ENCODE measurements at regions not wholly inside any gene's neighbourhood (a gene's known extent, or its start where the extent isn't known, plus 50 kb on each side); places are given as distances from the start of the nearest gene placed in this dataset.

GRCh38 chr11:106409671-106410070 is 332.2 kb downstream of the AASDHPPT start:
- DNase-seq (ENCODE audit: low spot score) = no peak

GRCh38 chr11:106410902-106411301 is 333.4 kb downstream of the AASDHPPT start:
- no peak for DNase-seq (ENCODE audit: low spot score)

GRCh38 chr11:106413222-106413621 is 335.8 kb downstream of the AASDHPPT start:
- no peak for DNase-seq (ENCODE audit: low spot score)

DNA sequence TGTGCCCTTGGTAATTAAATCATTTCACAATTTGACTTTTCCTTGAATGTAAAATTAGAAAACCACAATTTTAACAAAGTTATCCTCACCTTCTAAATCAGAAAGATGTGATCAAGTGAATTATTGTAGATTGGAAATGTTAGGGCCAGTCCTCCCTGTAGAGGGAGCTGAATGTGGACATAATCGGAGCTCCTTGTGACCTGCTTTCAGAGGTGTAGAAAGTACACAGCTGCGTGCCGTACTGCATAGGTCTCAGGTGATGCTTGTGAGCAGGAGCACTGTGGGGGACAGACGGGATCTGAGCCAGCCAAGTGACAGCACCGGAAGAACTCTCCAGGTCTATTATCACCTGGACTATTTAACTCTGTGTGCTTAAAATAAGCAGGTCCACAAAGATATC is 338.0 kb downstream of the AASDHPPT start:
- DNase-seq (ENCODE audit: low spot score) = no peak

DNA sequence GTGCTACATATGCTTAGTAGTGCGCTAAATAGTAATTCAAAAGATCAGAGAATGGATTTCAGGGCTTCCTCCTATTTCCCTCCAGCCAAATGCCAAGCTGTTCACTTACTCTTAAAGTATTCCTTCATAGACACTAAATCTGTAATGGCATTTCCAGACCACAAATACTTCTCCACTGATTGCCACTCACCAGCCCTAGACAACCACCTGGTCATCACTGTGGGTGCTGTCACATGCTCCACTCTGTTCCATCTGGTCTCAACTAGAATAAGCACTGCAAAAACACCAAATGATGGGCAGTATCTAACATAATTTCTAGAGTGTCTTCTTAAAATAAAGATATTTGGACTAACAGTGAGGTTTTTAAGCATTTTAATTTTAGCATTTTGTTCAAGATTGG is 341.3 kb downstream of the AASDHPPT start:
- no peak for DNase-seq (ENCODE audit: low spot score)

GRCh38 chr11:106420048-106420665 is 342.7 kb downstream of the AASDHPPT start:
- DNase-seq (ENCODE audit: low spot score) = no peak

GRCh38 chr11:106420686-106421085 is 343.2 kb downstream of the AASDHPPT start:
- DNase-seq (ENCODE audit: low spot score) = no peak

DNA sequence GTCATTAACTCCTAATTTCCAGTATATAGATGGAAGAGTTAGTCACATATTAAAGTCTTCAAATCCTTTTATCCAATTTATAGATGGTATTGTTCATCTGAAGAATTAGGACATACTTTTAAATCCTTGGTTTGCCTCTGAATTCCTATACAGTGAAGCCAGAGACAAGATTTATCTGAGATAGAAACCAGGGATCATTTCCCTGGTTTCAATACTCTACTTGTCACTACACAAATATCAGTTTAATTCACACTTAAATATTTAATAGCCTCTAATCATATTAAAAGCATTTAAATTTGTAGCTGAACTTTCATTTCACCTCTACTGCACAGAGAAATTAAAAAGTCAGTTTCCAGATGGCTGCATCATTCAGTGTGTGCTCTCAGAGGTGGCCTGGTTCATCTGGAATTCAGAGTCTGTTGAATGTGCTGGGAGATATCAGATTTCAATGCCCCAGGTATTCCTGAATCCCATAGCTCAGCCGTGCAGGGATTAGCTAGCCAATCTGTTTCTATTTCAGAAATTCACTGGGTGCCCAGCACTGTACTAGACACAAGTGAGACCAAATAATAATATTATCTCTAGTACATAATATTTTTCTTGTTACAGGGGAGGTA is 344.3 kb downstream of the AASDHPPT start:
- DNase-seq (ENCODE audit: low spot score) = no peak

GRCh38 chr11:106422583-106422982 is 345.1 kb downstream of the AASDHPPT start:
- no peak for DNase-seq (ENCODE audit: low spot score)

- DNase-seq (ENCODE audit: low spot score) = peak; percentile 35
These were observed 346.6 kb downstream of the AASDHPPT start for GRCh38 chr11:106424111-106424510.

GRCh38 chr11:106425819-106426218 is 348.4 kb downstream of the AASDHPPT start:
- no peak for DNase-seq (ENCODE audit: low spot score)

DNA sequence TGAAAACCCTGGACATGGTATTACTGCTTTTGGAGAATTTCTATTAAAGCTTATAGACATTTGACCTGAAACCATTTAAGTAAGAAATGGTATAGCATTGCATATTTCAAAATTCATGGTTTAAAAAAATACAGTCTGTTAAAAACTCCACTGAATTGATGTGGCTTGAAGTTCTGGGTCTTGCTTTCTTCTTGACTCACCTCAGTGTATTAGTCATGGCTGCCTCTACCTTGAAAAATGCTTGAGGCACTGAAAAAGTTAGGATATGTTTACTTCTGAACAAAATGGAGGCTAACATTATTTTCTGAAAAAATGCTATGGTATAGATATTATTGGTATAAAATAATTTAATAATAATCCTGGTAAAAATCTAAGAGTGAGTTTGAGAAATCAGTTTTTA is 349.2 kb downstream of the AASDHPPT start:
- no peak for DNase-seq (ENCODE audit: low spot score)

DNA sequence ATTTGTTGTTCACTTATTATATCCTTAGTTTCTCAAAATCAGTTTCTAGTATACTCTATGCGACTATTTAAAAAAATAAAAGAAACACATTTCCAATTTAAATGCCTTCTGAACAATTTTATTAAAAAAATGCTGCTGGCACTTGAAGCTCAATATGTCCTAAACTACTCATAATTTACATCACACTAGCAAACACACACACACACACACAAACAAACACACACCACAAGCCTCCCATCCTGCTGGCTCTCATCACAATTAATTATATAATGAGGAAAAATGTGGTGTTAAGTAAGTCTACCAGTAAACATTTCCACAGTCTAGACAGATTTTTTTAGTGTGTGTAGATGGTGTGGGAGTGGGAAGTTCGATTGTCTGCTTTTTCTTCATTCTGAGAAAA is 350.3 kb downstream of the AASDHPPT start:
- no peak for DNase-seq (ENCODE audit: low spot score)

GRCh38 chr11:106442032-106442431 is 364.6 kb downstream of the AASDHPPT start:
- DNase-seq (ENCODE audit: low spot score) = no peak

GRCh38 chr11:106446302-106446701 is 368.8 kb downstream of the AASDHPPT start:
- no peak for DNase-seq (ENCODE audit: low spot score)

DNA sequence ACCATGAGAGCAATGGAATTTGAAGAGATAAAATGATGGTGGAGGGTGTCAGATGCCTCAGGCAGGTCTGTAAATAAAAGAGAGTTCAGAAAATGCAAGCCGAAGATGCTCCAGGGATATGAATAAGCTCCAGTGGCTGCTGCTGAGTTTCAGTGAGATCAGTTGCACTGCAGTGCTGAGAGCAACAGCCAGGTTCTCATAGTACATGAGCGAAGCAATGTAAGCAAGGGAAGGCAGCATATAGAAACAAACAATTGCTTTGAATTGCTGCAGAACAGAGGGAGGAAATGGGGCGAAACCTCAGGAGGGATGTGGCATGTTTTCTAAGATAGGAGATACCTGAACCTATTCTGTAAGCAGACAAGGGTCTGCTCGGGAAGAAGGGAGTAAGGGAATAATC is 369.5 kb downstream of the AASDHPPT start:
- DNase-seq (ENCODE audit: low spot score) = no peak

GRCh38 chr11:106447631-106448191 is 370.2 kb downstream of the AASDHPPT start:
- DNase-seq (ENCODE audit: low spot score) = no peak

GRCh38 chr11:106449763-106450162 is 372.3 kb downstream of the AASDHPPT start:
- DNase-seq (ENCODE audit: low spot score) = no peak

GRCh38 chr11:106451228-106451922 is 373.9 kb downstream of the AASDHPPT start:
- DNase-seq (ENCODE audit: low spot score) = no peak

GRCh38 chr11:106456647-106457046 is 379.2 kb downstream of the AASDHPPT start:
- DNase-seq (ENCODE audit: low spot score) = no peak

- DNase-seq (ENCODE audit: low spot score) = no peak
These were observed 380.3 kb downstream of the AASDHPPT start for GRCh38 chr11:106457727-106458126.

- DNase-seq (ENCODE audit: low spot score) = peak; percentile 15
These were observed 381.7 kb downstream of the AASDHPPT start for GRCh38 chr11:106459135-106459534.

DNA sequence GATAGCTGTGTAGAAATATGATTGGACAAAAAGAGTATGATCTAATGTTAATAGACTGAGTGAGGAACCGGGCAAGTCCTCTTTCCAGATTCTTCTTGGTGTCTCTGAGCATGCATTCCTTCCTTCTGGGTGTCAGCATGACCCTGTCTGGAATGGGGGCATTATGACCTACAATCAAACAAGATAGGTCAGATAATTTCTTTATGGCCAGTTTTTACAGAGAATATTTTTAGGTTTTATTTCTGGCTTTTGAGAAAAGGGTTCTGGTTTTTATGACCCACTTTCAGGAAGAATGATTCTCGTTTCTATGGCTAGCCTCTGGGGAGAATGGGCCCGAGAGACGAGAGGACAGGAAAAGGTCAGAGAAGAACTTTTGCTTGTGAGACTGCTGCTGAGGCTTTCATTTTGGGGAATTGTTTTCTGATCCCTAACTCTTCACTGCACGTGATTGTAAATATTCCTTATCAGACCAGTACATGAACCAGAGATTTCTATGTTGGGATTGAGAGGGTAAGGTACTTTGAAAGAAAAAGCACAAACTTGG is 383.8 kb downstream of the AASDHPPT start:
- DNase-seq (ENCODE audit: low spot score) = no peak

Measured in COLO829 (cell line).